ENCODE measurements at regions not wholly inside any gene's neighbourhood (a gene's known extent, or its start where the extent isn't known, plus 50 kb on each side); places are given as distances from the start of the nearest gene placed in this dataset.
"Not testable (repeated sequence)": the region's sequence is repeated elsewhere in the genome, so short reads cannot be mapped to it uniquely, and the experiment has no call there.

GRCh38 chr18:44320619-44321460 lies 359.8 kb upstream of the SETBP1 start:
- no peak for DNase-seq (ENCODE audit: low read depth, low spot score)

GRCh38 chr18:44321868-44322590 lies 358.7 kb upstream of the SETBP1 start:
- no peak for DNase-seq (ENCODE audit: low read depth, low spot score)

- DNase-seq (ENCODE audit: low read depth, low spot score), result no peak
Measured at GRCh38 chr18:44323125-44323524, 357.6 kb upstream of the SETBP1 start.

- DNase-seq (ENCODE audit: low read depth, low spot score), result no peak
Measured at GRCh38 chr18:44324361-44324760, 356.3 kb upstream of the SETBP1 start.

- DNase-seq (ENCODE audit: low read depth, low spot score), result peak; percentile 39
Measured at GRCh38 chr18:44325903-44326635, 354.6 kb upstream of the SETBP1 start.

- no peak for DNase-seq (ENCODE audit: low read depth, low spot score)
Measured at GRCh38 chr18:44331656-44332570, 348.8 kb upstream of the SETBP1 start.

- no peak for DNase-seq (ENCODE audit: low read depth, low spot score)
Measured at GRCh38 chr18:44341759-44342158, 338.9 kb upstream of the SETBP1 start.

- DNase-seq (ENCODE audit: low read depth, low spot score), result no peak
Measured at GRCh38 chr18:44342162-44342561, 338.5 kb upstream of the SETBP1 start.

- no peak for DNase-seq (ENCODE audit: low read depth, low spot score)
Measured at GRCh38 chr18:44342946-44343345, 337.7 kb upstream of the SETBP1 start.

- peak; percentile 3 for DNase-seq (ENCODE audit: low read depth, low spot score)
Measured at GRCh38 chr18:44343570-44343969, 337.1 kb upstream of the SETBP1 start.

- no peak for DNase-seq (ENCODE audit: low read depth, low spot score)
Measured at GRCh38 chr18:44356566-44357157, 324.0 kb upstream of the SETBP1 start.

- DNase-seq (ENCODE audit: low read depth, low spot score), result no peak
Measured at GRCh38 chr18:44358402-44358801, 322.3 kb upstream of the SETBP1 start.

GRCh38 chr18:44359741-44360140 lies 320.9 kb upstream of the SETBP1 start:
- not testable (repeated sequence) for DNase-seq (ENCODE audit: low read depth, low spot score)

- not testable (repeated sequence) for DNase-seq (ENCODE audit: low read depth, low spot score)
Measured at GRCh38 chr18:44362213-44362612, 318.5 kb upstream of the SETBP1 start.

GRCh38 chr18:44370861-44371260 lies 309.8 kb upstream of the SETBP1 start:
- DNase-seq (ENCODE audit: low read depth, low spot score), result no peak

GRCh38 chr18:44374966-44375365 lies 305.7 kb upstream of the SETBP1 start:
- no peak for DNase-seq (ENCODE audit: low read depth, low spot score)

GRCh38 chr18:44386401-44386800 lies 294.3 kb upstream of the SETBP1 start:
- DNase-seq (ENCODE audit: low read depth, low spot score), result no peak

- DNase-seq (ENCODE audit: low read depth, low spot score), result no peak
Measured at GRCh38 chr18:44388329-44388728, 292.4 kb upstream of the SETBP1 start.

- no peak for DNase-seq (ENCODE audit: low read depth, low spot score)
Measured at GRCh38 chr18:44392933-44393332, 287.8 kb upstream of the SETBP1 start.

- DNase-seq (ENCODE audit: low read depth, low spot score), result no peak
Measured at GRCh38 chr18:44393406-44393805, 287.3 kb upstream of the SETBP1 start.

- no peak for DNase-seq (ENCODE audit: low read depth, low spot score)
Measured at GRCh38 chr18:44396550-44396949, 284.1 kb upstream of the SETBP1 start.
